Endothelial cell of umbilical vein (primary cell): ENCODE measurements at regions not wholly inside any gene's neighbourhood (a gene's known extent, or its start where the extent isn't known, plus 50 kb on each side); places are given as distances from the start of the nearest gene placed in this dataset.

Experiments
- BruUV-seq: library from RNA; stranded (reverse); fragments of 400-500 nt; replicated peaks from 2 replicates; lab custom pipeline; 2021; lab: Mats Ljungman, UMichigan
- CTCF ChIA-PET: fragments of 300-600, 350-600 bp; sonication (Branson Sonifier 250); formaldehyde crosslinking; loops from one replicate; lab custom pipeline; 2021; ENCODE audit warnings: antibody characterized with exemption, inconsistent platforms; lab: Charles Lee
- POLR2A ChIA-PET: fragments of 300-600, 350-600 bp; sonication (Branson Sonifier 250); formaldehyde crosslinking; loops from one replicate; lab custom pipeline; 2021; ENCODE audit warnings: antibody characterized with exemption, inconsistent platforms; lab: Charles Lee
- DNase-seq: peaks from one replicate; pipeline ENCODE4 v3.0.0-alpha.2; 2011; ENCODE audit warnings: low read depth, low spot score
- FAIRE-seq: peaks from 2 replicates; lab custom pipeline; 2011; peaks lifted over from hg19 to GRCh38; lab: Jason Lieb, UNC
- H2AFZ ChIP-seq: 2 replicates; pipeline ENCODE4 v1.6.0; 2012; ENCODE audit warnings: low read depth, low read length, control low read depth, inconsistent platforms
- H3K27ac ChIP-seq: 2 replicates; pipeline ENCODE4 v1.5.1; 2011; ENCODE audit warnings: low read depth, mild to moderate bottlenecking, control low read depth, low read length, moderate library complexity; ENCODE audit not compliant: insufficient read depth
- H3K27me3 ChIP-seq, 2 experiments: 2 replicates each; pipeline versions ENCODE4 v1.6.0 to v1.6.1; 2011; ENCODE audit warnings: low read length in 2 of 2, mixed read lengths in 1 of 2; ENCODE audit not compliant: control insufficient read depth in 2 of 2, insufficient read depth in 2 of 2
- H3K36me3 ChIP-seq, 2 experiments: 2 replicates in 1 of 2; 3 replicates in 1 of 2; pipeline ENCODE4 v1.5.1; 2011; ENCODE audit warnings: low read length in 2 of 2, mild to moderate bottlenecking in 1 of 2, moderate library complexity in 1 of 2; ENCODE audit not compliant: control insufficient read depth in 2 of 2, insufficient read depth in 2 of 2; ENCODE audit errors: extremely low read depth in 1 of 2
- H3K4me1 ChIP-seq: 3 replicates; pipeline ENCODE4 v1.5.1; 2011; ENCODE audit warnings: mild to moderate bottlenecking, low read length; ENCODE audit not compliant: control insufficient read depth, insufficient read depth; ENCODE audit errors: extremely low read depth
- H3K4me2 ChIP-seq: 2 replicates; pipeline ENCODE4 v1.6.1; 2011; ENCODE audit warnings: low read length, control low read depth, mixed read lengths; ENCODE audit not compliant: insufficient read depth
- H3K4me3 ChIP-seq, 3 experiments: fragments of 200-600 bp in 1 of 3; sonication (generic), shearing (Covaris generic) in 1 of 3; replicated peaks in 1 of 3; 2 replicates each; pipeline ENCODE4 v1.5.1; 2011 to 2016; ENCODE audit warnings: control low read depth in 3 of 3, low read length in 3 of 3, mild to moderate bottlenecking in 2 of 3, inconsistent platforms in 1 of 3, low read depth in 1 of 3, moderate library complexity in 1 of 3; ENCODE audit not compliant: insufficient read depth in 1 of 3
- H3K79me2 ChIP-seq: 2 replicates; pipeline ENCODE4 v1.6.0; 2012; ENCODE audit warnings: low read length, inconsistent platforms; ENCODE audit not compliant: control insufficient read depth, insufficient read depth
- H3K9ac ChIP-seq: replicated peaks from 2 replicates; pipeline ENCODE3; 2011; ENCODE audit warnings: low read length, control low read depth; ENCODE audit not compliant: insufficient read depth; ENCODE audit errors: extremely low read depth
- H3K9me1 ChIP-seq: replicated peaks from 3 replicates; pipeline ENCODE4 v1.6.0; 2011; ENCODE audit warnings: mild to moderate bottlenecking, low read length; ENCODE audit not compliant: control insufficient read depth, insufficient read depth; ENCODE audit errors: extremely low read depth
- H3K9me3 ChIP-seq: replicated peaks from 2 replicates; pipeline ENCODE4 v1.5.1; 2012; ENCODE audit warnings: low read length, inconsistent platforms; ENCODE audit not compliant: control insufficient read depth, insufficient read depth
- H4K20me1 ChIP-seq: replicated peaks from 2 replicates; pipeline ENCODE3; 2011; ENCODE audit warnings: mild to moderate bottlenecking, low read length; ENCODE audit not compliant: control insufficient read depth, insufficient read depth; ENCODE audit errors: extremely low read depth
- CTCF ChIP-seq, 2 donors: IDR thresholded peaks; 1 replicate in 1 of 2; 2 replicates in 1 of 2; pipeline ENCODE4 v1.5.1; 2011; ENCODE audit warnings: low read length in 2 of 2, mild to moderate bottlenecking in 2 of 2, moderate library complexity in 2 of 2, control low read depth in 1 of 2, inconsistent platforms in 1 of 2, low read depth in 1 of 2; ENCODE audit not compliant: insufficient read depth in 1 of 2; ENCODE audit errors: extremely low read depth in 1 of 2
- EZH2 ChIP-seq: IDR thresholded peaks from 2 replicates; pipeline ENCODE4 v1.6.1; 2012; ENCODE audit warnings: borderline replicate concordance, low read depth, mild to moderate bottlenecking, moderate library complexity, low read length, inconsistent platforms; ENCODE audit not compliant: severe bottlenecking
- FOS ChIP-seq: IDR thresholded peaks from 2 replicates; pipeline ENCODE4 v1.6.1; 2011; ENCODE audit warnings: mild to moderate bottlenecking, low read length, moderate library complexity, borderline replicate concordance; ENCODE audit not compliant: insufficient read depth
- GATA2 ChIP-seq: IDR thresholded peaks from 2 replicates; pipeline ENCODE4 v1.7.0; 2011; ENCODE audit warnings: low read depth, mild to moderate bottlenecking, moderate library complexity, mixed read lengths, low read length; ENCODE audit not compliant: insufficient read length, insufficient read depth
- JUN ChIP-seq: IDR thresholded peaks from 2 replicates; pipeline ENCODE4 v1.6.1; 2011; ENCODE audit warnings: borderline replicate concordance, low read depth; ENCODE audit not compliant: insufficient read length, insufficient read depth
- MAX ChIP-seq: IDR thresholded peaks from 2 replicates; pipeline ENCODE4 v1.6.1; 2011; ENCODE audit not compliant: insufficient read depth, insufficient read length
- MYC ChIP-seq: IDR thresholded peaks from one replicate; pipeline ENCODE4 v1.6.1; 2011; ENCODE audit warnings: mild to moderate bottlenecking, low read depth, low read length
- POLR2A ChIP-seq: IDR thresholded peaks from 2 replicates; pipeline ENCODE4 v1.6.1; 2012; ENCODE audit warnings: low read depth, mild to moderate bottlenecking, control low read depth, low read length
- POLR2AphosphoS5 ChIP-seq: IDR thresholded peaks from 2 replicates; pipeline ENCODE4 v1.6.1; 2012; ENCODE audit warnings: low read depth, mild to moderate bottlenecking, control low read depth, low read length, moderate library complexity; ENCODE audit not compliant: insufficient read depth
- dilution Hi-C: fragments of 300-500 bp; cut with MboI; formaldehyde crosslinking; loops from one replicate; pipeline ENCODE4 v1.15.0; 2019; ENCODE audit warnings: low sequenced_read_pairs; ENCODE audit not compliant: extremely low pct_ligation_motif_present
- intact Hi-C: fragments of 100-400 bp; cut with micrococcal nuclease; formaldehyde crosslinking; loops from one replicate; pipeline ENCODE4 v1.10.0; 2022

DNA sequence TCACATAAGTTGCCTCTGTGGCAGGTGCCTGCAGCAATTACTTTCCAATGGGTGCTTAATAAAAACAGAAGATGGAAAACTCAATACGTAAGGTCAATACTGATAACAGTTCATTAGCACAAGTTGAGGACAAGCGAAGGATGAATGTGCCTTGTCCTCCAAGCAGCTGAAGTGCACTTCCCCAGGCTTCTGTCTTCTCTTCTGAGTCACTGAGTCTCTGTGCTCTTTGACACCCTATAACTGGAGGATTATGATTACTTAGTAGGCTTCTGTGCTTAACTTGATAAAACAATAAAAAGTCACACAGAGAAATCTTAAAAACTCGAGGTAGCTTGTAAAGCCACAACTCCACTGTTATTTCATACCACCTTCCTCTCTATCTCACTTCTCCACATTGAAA lies 216.6 kb upstream of the ADCY2 start:
- H3K27ac ChIP-seq, result no peak overlapping the region
- no peaks in the 10 kb centered on the region for H3K36me3 ChIP-seq
- DNase-seq (no peak), FAIRE-seq (no peak)
- no peaks in the 10 kb centered on the region for H3K27me3 ChIP-seq
- no peak overlapping the region for H3K4me3 ChIP-seq
- POLR2A ChIA-PET, result no interaction called here
- dilution Hi-C loops (no loop called here), intact Hi-C loops (no loop called here)
- H3K4me2 ChIP-seq, result no peak overlapping the region
- no peaks in the 10 kb centered on the region for H3K9me1 ChIP-seq
- no peaks in the 10 kb centered on the region for H3K4me1 ChIP-seq
- no peak overlapping the region for H3K9ac ChIP-seq
- CTCF ChIA-PET, result no interaction called here
- no peaks in the 10 kb centered on the region for H4K20me1 ChIP-seq
- H2AFZ ChIP-seq, result no peak overlapping the region
- TF ChIP-seq EZH2 (no peak), GATA2 (no peak), POLR2AphosphoS5 (no peak), FOS (no peak), POLR2A (no peak), JUN (no peak), CTCF (IDR thresholded peaks at IDR 0.05; ENCODE audit: extremely low read depth in 1 of 2, insufficient read depth in 1 of 2, low read depth in 1 of 2, low read length in 2 of 2) (no peak), MYC (no peak), MAX (no peak)
- H3K79me2 ChIP-seq, result no peaks in the 10 kb centered on the region
- BruUV-seq, result no TSS peak
- no peaks in the 10 kb centered on the region for H3K9me3 ChIP-seq
